PC-3 (cell line): ENCODE measurements at regions not wholly inside any gene's neighbourhood (a gene's known extent, or its start where the extent isn't known, plus 50 kb on each side); places are given as distances from the start of the nearest gene placed in this dataset.

ENCODE experiments used
- ATAC-seq: fragments of 200-7000 bp; cut with Tn5 transposase; 2 replicates; pipeline ENCODE4 v1.9.1; 2020; ENCODE audit warnings: mild to moderate bottlenecking, moderate library complexity
- BruUV-seq: library from RNA; stranded (reverse); fragments of 400-500 nt; replicated peaks from 2 replicates; lab custom pipeline; 2021; lab: Mats Ljungman, UMichigan
- CTCF ChIA-PET: fragments of 300-600 bp; sonication (Branson Sonifier 250); formaldehyde crosslinking; loops from one replicate; lab custom pipeline; 2022; ENCODE audit warnings: antibody characterized with exemption; lab: Charles Lee
- POLR2A ChIA-PET: fragments of 300-600 bp; sonication (Branson Sonifier 250); formaldehyde crosslinking; loops from one replicate; lab custom pipeline; 2022; ENCODE audit warnings: antibody characterized with exemption; ENCODE audit not compliant: unreplicated experiment; lab: Charles Lee
- DNase-seq: peaks from one replicate; pipeline ENCODE4 v3.0.0-alpha.2; 2015
- H2AFZ ChIP-seq: fragments of 300-600 bp; sonication (generic); 2 replicates; pipeline ENCODE4 v1.6.0; 2016; ENCODE audit warnings: antibody characterized with exemption, low read length
- H3F3A ChIP-seq: fragments of 300-600 bp; sonication (generic); one replicate; pipeline ENCODE4 v1.6.0; 2017; ENCODE audit warnings: antibody characterized with exemption, low read length, control low read depth, mild to moderate bottlenecking; ENCODE audit not compliant: unreplicated experiment
- H3K27ac ChIP-seq: fragments of 300-600 bp; sonication (generic); 2 replicates; pipeline ENCODE4 v1.5.1; 2016; ENCODE audit warnings: mild to moderate bottlenecking, low read length
- H3K27me3 ChIP-seq: fragments of 300-600 bp; sonication (generic); 2 replicates; pipeline ENCODE4 v1.6.1; 2016; ENCODE audit warnings: low read length, mixed read lengths
- H3K36me3 ChIP-seq: fragments of 300-600 bp; sonication (generic); 2 replicates; pipeline ENCODE4 v1.6.1; 2016; ENCODE audit warnings: low read depth, mixed run types, low read length, mixed read lengths
- H3K4me1 ChIP-seq: fragments of 300-600 bp; sonication (generic); 2 replicates; pipeline ENCODE4 v1.5.1; 2016; ENCODE audit warnings: low read length; ENCODE audit not compliant: insufficient read depth
- H3K4me2 ChIP-seq: fragments of 300-600 bp; sonication (generic); 2 replicates; pipeline ENCODE4 v1.6.0; 2016; ENCODE audit warnings: low read length
- H3K4me3 ChIP-seq: fragments of 300-600 bp; sonication (generic); 2 replicates; pipeline ENCODE4 v1.5.1; 2016; ENCODE audit warnings: mild to moderate bottlenecking, low read length, mixed read lengths
- H3K79me2 ChIP-seq: fragments of 300-600 bp; sonication (generic); 2 replicates; pipeline ENCODE4 v1.6.1; 2017; ENCODE audit warnings: low read length, mixed read lengths
- H3K9ac ChIP-seq: fragments of 300-600 bp; sonication (generic); 2 replicates; pipeline ENCODE4 v1.6.0; 2016; ENCODE audit warnings: mild to moderate bottlenecking, low read length
- H3K9me2 ChIP-seq: fragments of 300-600 bp; sonication (generic); replicated peaks from 2 replicates; pipeline ENCODE4 v1.6.1; 2016; ENCODE audit warnings: mixed run types, low read length, mixed read lengths
- H3K9me3 ChIP-seq: fragments of 300-600 bp; sonication (generic); 2 replicates; pipeline ENCODE4 v1.6.1; 2016; ENCODE audit warnings: low read length, mixed read lengths
- H4K20me1 ChIP-seq: fragments of 300-600 bp; sonication (generic); 2 replicates; pipeline ENCODE4 v1.6.1; 2016; ENCODE audit warnings: low read length, mixed read lengths
- EZH2 ChIP-seq: fragments of 300-600 bp; sonication (generic); IDR thresholded peaks from one replicate; pipeline ENCODE4 v1.6.1; 2017; ENCODE audit warnings: antibody characterized with exemption, mild to moderate bottlenecking, low read length; ENCODE audit not compliant: unreplicated experiment
- EZH2phosphoT487 ChIP-seq: fragments of 300-600 bp; sonication (generic); IDR thresholded peaks from 2 replicates; pipeline ENCODE4 v1.6.1; 2018; ENCODE audit warnings: mild to moderate bottlenecking, antibody characterized with exemption, low read length, borderline replicate concordance
- intact Hi-C: fragments of 100-400 bp; cut with micrococcal nuclease; formaldehyde crosslinking; loops from 2 replicates; pipeline ENCODE4 v1.9.0; 2023
- TF ChIP-seq, protein P1 (sequence below): fragments of 300-600 bp; sonication (generic); conservative IDR thresholded peaks from 2 replicates; pipeline ENCODE4 v1.5.1; 2017; ENCODE audit warnings: antibody characterized with exemption, low read depth, mild to moderate bottlenecking, low read length

DNA sequence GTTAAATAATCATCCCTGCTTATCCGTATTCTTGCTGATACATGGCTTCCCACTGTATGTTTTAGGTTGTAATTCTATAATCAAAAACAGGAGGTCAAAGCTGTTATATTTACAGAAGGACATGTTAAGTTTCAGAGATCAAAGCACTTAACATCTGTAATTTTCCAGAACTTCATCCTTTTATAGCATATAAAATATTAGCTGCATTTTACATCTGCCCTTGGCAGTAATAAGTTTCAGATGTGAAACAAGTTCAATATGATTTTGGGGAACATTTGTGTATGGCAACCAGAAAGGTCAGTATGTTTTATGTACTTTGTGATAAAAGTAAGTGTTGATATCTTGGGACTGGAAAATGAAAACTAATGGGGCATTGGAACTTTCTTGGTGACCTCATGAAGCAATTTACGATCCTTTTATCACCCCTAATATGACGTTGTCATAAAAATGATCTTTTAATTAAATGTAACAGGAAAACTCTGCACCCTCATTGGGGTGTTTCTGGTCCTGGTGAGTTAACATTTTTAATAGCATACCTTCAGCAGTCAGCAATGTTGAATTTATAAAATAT lies 449.6 kb downstream of the GPATCH2 start:
- Histone ChIP-seq H4K20me1 (no peaks in the 10 kb centered on the region), H3K4me2 (no peak overlapping the region), H3F3A (no peaks in the 10 kb centered on the region), H3K4me1 (no peaks in the 10 kb centered on the region), H3K27ac (no peak overlapping the region), H3K27me3 (peaks cover 2% of the 10 kb centered on the region; the same call in 1 of the 2 replicates), H3K36me3 (no peaks in the 10 kb centered on the region), H3K9me3 (0 out of 2 replicates have a peak, but pooled peaks cover 5% of the 10 kb centered on the region), H3K4me3 (no peak overlapping the region), H3K9ac (no peak overlapping the region), H3K9me2 (no peaks in the 10 kb centered on the region), H3K79me2 (no peaks in the 10 kb centered on the region), H2AFZ (no peak overlapping the region)
- ChIA-PET CTCF (no interaction called here), POLR2A (interaction anchor here (0.6 kb wide), 1 partner anchor 479 kb away, joined by 3 read pairs; no protein-coding TSS in a partner anchor)
- intact Hi-C loops: no loop called here
- ATAC-seq (no peak), DNase-seq (no peak)
- no TSS peak for BruUV-seq
- TF ChIP-seq, protein P1, sequence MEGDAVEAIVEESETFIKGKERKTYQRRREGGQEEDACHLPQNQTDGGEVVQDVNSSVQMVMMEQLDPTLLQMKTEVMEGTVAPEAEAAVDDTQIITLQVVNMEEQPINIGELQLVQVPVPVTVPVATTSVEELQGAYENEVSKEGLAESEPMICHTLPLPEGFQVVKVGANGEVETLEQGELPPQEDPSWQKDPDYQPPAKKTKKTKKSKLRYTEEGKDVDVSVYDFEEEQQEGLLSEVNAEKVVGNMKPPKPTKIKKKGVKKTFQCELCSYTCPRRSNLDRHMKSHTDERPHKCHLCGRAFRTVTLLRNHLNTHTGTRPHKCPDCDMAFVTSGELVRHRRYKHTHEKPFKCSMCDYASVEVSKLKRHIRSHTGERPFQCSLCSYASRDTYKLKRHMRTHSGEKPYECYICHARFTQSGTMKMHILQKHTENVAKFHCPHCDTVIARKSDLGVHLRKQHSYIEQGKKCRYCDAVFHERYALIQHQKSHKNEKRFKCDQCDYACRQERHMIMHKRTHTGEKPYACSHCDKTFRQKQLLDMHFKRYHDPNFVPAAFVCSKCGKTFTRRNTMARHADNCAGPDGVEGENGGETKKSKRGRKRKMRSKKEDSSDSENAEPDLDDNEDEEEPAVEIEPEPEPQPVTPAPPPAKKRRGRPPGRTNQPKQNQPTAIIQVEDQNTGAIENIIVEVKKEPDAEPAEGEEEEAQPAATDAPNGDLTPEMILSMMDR: no peak
- TF ChIP-seq EZH2: no peak
- no peak for TF ChIP-seq EZH2phosphoT487

GRCh38 chr1:217180443-217180842 lies 450.4 kb downstream of the GPATCH2 start:
- Histone ChIP-seq H3K4me2 (no peak overlapping the region), H3K27ac (no peak overlapping the region), H3K9me3 (0 out of 2 replicates have a peak, but pooled peaks cover 5% of the 10 kb centered on the region), H2AFZ (no peak overlapping the region), H3K9me2 (no peaks in the 10 kb centered on the region), H3K36me3 (no peaks in the 10 kb centered on the region), H4K20me1 (no peaks in the 10 kb centered on the region), H3K4me3 (no peak overlapping the region), H3K9ac (no peak overlapping the region), H3K79me2 (no peaks in the 10 kb centered on the region), H3K27me3 (peaks cover 2% of the 10 kb centered on the region; the same call in 1 of the 2 replicates), H3K4me1 (no peaks in the 10 kb centered on the region), H3F3A (no peaks in the 10 kb centered on the region)
- CTCF ChIA-PET: no interaction called here
- no TSS peak for BruUV-seq
- DNase-seq (no peak), ATAC-seq (no peak)
- intact Hi-C loops: no loop called here
- TF ChIP-seq, protein P1: no peak
- TF ChIP-seq EZH2phosphoT487: no peak
- TF ChIP-seq EZH2: no peak
- POLR2A ChIA-PET: no interaction called here

DNA sequence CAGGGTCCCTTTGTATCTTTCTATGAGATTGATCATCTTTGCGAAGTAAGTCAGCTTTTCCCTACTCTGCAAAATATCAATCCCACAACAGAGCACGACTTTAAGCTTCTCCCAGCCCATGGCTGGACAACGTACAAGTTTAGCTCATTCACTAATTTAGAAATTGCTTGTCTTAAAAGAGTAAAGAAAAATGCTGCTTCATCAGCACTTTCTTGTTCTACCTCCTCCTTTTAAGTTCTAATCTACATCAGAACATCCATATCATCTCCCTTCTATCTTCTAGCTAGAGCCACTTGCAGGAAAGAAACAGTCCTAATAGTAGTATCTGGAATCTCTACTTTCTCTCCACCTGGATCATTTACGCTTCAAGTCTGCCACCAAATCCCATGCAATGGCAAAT lies 441.2 kb upstream of the ESRRG start:
- intact Hi-C loops: no loop called here
- CTCF ChIA-PET: no interaction called here
- no peak for DNase-seq

More for the DNA sequence above, 441.2 kb upstream of the ESRRG start:
- POLR2A ChIA-PET: no interaction called here
- no peaks in the 10 kb centered on the region for H3F3A ChIP-seq
- no TSS peak for BruUV-seq
- H3K4me1 ChIP-seq: no peaks in the 10 kb centered on the region
- peaks cover 5% of the 10 kb centered on the region for H3K27me3 ChIP-seq
- no peak overlapping the region for H3K9ac ChIP-seq
- H3K9me2 ChIP-seq: 0 out of 2 replicates have a peak, but pooled peaks cover 2% of the 10 kb centered on the region
- no peak overlapping the region for H3K4me3 ChIP-seq
- H3K36me3 ChIP-seq: no peaks in the 10 kb centered on the region
- H3K79me2 ChIP-seq: no peaks in the 10 kb centered on the region
- ATAC-seq: no peak
- H2AFZ ChIP-seq: no peak overlapping the region
- TF ChIP-seq, protein P1: no peak
- TF ChIP-seq EZH2 (no peak), EZH2phosphoT487 (no peak)
- no peaks in the 10 kb centered on the region for H3K9me3 ChIP-seq
- no peak overlapping the region for H3K27ac ChIP-seq
- H3K4me2 ChIP-seq: no peak overlapping the region
- no peaks in the 10 kb centered on the region for H4K20me1 ChIP-seq
